HEK293 (cell line): ENCODE measurements at regions not wholly inside any gene's neighbourhood (a gene's known extent, or its start where the extent isn't known, plus 50 kb on each side); places are given as distances from the start of the nearest gene placed in this dataset.

ENCODE experiments used
- TF ChIP-seq, protein P1 (sequence below): fragments of 450-650 bp; formaldehyde crosslinking; IDR thresholded peaks from 2 replicates; pipeline ENCODE4 v1.5.1; 2016; ENCODE audit warnings: missing biosample characterization, missing genetic modification characterization
- TF ChIP-seq, protein P2 (sequence below): sonication (generic); formaldehyde crosslinking; IDR thresholded peaks from 2 replicates; pipeline ENCODE4 v1.8.1; 2022; ENCODE audit warnings: mild to moderate bottlenecking, moderate library complexity, missing genetic modification reagents

DNA sequence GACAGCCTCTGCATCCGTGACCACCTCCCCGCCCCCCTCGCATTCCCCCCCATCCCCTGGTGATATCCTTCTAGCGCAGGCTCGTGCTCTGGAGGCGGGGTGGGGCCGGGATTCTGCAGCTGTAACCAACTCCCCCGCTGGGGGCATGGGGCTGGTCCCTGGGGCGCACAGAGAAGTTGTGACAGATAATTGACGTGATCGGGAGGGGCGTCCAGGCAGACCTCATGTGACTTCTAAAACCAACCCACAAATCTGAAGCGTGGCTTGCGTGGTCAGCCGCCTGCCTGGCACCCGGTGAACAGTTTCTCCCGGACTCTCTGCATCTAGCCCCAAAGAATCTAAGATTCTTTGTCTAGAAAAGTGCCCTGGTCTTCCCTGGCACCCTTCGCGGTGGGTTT lies 100.6 kb upstream of the IGF1R start:
- TF ChIP-seq, protein P1, sequence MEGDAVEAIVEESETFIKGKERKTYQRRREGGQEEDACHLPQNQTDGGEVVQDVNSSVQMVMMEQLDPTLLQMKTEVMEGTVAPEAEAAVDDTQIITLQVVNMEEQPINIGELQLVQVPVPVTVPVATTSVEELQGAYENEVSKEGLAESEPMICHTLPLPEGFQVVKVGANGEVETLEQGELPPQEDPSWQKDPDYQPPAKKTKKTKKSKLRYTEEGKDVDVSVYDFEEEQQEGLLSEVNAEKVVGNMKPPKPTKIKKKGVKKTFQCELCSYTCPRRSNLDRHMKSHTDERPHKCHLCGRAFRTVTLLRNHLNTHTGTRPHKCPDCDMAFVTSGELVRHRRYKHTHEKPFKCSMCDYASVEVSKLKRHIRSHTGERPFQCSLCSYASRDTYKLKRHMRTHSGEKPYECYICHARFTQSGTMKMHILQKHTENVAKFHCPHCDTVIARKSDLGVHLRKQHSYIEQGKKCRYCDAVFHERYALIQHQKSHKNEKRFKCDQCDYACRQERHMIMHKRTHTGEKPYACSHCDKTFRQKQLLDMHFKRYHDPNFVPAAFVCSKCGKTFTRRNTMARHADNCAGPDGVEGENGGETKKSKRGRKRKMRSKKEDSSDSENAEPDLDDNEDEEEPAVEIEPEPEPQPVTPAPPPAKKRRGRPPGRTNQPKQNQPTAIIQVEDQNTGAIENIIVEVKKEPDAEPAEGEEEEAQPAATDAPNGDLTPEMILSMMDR (tag by site-specific recombination) = no peak
- TF ChIP-seq, protein P2, sequence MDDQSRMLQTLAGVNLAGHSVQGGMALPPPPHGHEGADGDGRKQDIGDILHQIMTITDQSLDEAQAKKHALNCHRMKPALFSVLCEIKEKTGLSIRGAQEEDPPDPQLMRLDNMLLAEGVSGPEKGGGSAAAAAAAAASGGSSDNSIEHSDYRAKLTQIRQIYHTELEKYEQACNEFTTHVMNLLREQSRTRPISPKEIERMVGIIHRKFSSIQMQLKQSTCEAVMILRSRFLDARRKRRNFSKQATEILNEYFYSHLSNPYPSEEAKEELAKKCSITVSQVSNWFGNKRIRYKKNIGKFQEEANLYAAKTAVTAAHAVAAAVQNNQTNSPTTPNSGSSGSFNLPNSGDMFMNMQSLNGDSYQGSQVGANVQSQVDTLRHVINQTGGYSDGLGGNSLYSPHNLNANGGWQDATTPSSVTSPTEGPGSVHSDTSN (CRISPR knock-in tag) = no peak
